Right lobe of liver (tissue), 6 donors: ENCODE measurements at regions not wholly inside any gene's neighbourhood (a gene's known extent, or its start where the extent isn't known, plus 50 kb on each side); places are given as distances from the start of the nearest gene placed in this dataset.

ENCODE experiments used
- ATAC-seq, 4 donors: fragments of 200-7000 bp; cut with Tn5 transposase; one replicate each; pipeline ENCODE4 v1.9.1; 2020; ENCODE audit warnings: mild to moderate bottlenecking in 4 of 4, moderate library complexity in 4 of 4
- DNase-seq, 3 donors: peaks; one replicate each; pipeline ENCODE4 v3.0.0-alpha.2; 2020
- H3K27ac ChIP-seq, 3 donors: fragments of 200-600 bp; one replicate each; pipeline ENCODE4 v1.8.0; 2022
- H3K27me3 ChIP-seq, 2 donors: fragments of 200-600 bp; one replicate each; pipeline ENCODE4 v1.8.0; 2022
- H3K36me3 ChIP-seq, 4 donors: fragments of 200-600 bp; sonication (generic) in 1 of 4; one replicate each; pipeline versions ENCODE4 v1.5.1 to v1.8.0; 2017 to 2022; ENCODE audit warnings: control low read depth in 1 of 4
- H3K4me1 ChIP-seq, 4 donors: fragments of 200-600 bp; sonication (generic) in 1 of 4; one replicate each; pipeline versions ENCODE4 v1.5.1 to v1.8.0; 2017 to 2022; ENCODE audit warnings: control low read depth in 1 of 4
- H3K4me3 ChIP-seq, 3 donors: fragments of 200-600 bp; one replicate each; pipeline ENCODE4 v1.8.0; 2022
- H3K9me3 ChIP-seq, 4 donors: fragments of 200-600 bp; sonication (generic) in 1 of 4; one replicate each; pipeline versions ENCODE4 v1.5.1 to v1.8.0; 2017 to 2022; ENCODE audit warnings: control low read depth in 1 of 4
- POLR2A ChIP-seq: fragments of 450-650 bp; IDR thresholded peaks from one replicate; pipeline ENCODE4 v1.6.1; 2017; ENCODE audit warnings: antibody characterized with exemption, mild to moderate bottlenecking
- WGBS: methylation state at CpG from one replicate; pipeline ENCODE4 v1.1.6; 2018; ENCODE audit warnings: low coverage, low lambda C conversion rate; ENCODE audit not compliant: insufficient coverage; ENCODE audit errors: missing lambda C conversion rate; 5-methylcytosine and 5-hydroxymethylcytosine counted together
- intact Hi-C, 2 donors: fragments of 100-400 bp; cut with DNase I; formaldehyde crosslinking; loops; one replicate each; pipeline versions ENCODE4 v1.11.2 to v1.14.1; 2022
- TF ChIP-seq, protein P1 (sequence below), 4 donors: fragments of 200-600 bp in 3 of 4; fragments of 450-650 bp in 1 of 4; IDR thresholded peaks; one replicate each; pipeline versions ENCODE4 v1.5.1 to v1.8.0; 2016 to 2022; ENCODE audit warnings: antibody characterized with exemption in 4 of 4, mild to moderate bottlenecking in 2 of 4
- donor health status: DM: no; HTN: yes; CAD: no.
- donor health status: DM: no; HTN: no; CAD: no.
- donor health status: DM: no; HTN: no; CAD: no.
- donor health status: DM: no; HTN: yes; CAD: no.
- donor health status: DM: no; HTN: yes; CAD: no.

DNA sequence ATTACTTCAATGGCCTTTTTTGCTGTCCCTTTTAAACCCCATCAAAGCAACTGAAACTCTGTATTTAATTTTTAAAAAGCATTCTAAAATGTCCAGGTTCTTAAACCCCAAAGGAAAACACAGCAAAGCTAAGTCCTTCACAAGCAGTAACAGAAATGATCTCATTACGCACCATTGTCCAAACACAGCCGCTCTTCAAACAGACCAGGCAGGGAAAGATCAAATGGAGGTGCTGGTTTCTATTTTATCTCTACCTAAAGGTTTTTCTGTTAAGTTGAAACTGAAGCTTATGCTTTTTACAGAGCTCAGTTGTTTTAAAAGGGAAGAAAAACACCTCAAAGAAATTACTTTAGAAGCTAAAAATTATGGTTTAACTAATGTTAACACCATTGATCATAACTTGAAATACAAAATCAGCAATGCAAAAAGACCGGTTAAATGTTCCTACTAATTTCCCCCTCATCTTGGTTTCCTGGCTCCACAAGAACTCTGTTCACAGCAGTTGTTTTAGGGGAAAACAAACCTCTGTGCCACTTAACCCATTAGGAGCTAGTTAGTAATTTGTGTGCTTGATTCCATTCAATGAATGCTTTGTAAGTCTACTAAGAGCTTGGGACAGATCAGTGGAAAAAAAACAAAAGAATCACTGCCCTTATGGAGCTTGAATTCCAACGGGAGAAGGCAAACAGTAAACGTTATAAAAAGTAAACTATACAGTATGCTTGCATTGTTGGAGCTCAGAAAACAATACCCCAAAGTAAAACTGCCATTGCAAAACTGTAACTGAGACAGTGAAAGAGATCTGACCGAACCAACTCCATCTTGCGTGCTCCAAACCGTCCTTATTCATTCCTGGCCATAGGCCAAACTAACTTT is 87.4 kb downstream of the CD24 start:
- peak; percentile 53 to 65 (median 63) for ATAC-seq
- WGBS = 56% methylated on average over 8 of the region's 8 CpGs
- H3K4me3 ChIP-seq = no peak overlapping the region
- TF ChIP-seq, protein P1, sequence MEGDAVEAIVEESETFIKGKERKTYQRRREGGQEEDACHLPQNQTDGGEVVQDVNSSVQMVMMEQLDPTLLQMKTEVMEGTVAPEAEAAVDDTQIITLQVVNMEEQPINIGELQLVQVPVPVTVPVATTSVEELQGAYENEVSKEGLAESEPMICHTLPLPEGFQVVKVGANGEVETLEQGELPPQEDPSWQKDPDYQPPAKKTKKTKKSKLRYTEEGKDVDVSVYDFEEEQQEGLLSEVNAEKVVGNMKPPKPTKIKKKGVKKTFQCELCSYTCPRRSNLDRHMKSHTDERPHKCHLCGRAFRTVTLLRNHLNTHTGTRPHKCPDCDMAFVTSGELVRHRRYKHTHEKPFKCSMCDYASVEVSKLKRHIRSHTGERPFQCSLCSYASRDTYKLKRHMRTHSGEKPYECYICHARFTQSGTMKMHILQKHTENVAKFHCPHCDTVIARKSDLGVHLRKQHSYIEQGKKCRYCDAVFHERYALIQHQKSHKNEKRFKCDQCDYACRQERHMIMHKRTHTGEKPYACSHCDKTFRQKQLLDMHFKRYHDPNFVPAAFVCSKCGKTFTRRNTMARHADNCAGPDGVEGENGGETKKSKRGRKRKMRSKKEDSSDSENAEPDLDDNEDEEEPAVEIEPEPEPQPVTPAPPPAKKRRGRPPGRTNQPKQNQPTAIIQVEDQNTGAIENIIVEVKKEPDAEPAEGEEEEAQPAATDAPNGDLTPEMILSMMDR (IDR thresholded peaks at IDR 0.05) = no peak
- TF ChIP-seq POLR2A = no peak
- H3K36me3 ChIP-seq = no peaks in the 10 kb centered on the region
- intact Hi-C loops = no loop called here
- H3K4me1 ChIP-seq = peaks cover 0 to 15% (median 2%) of the 10 kb centered on the region in 4 donors
- H3K27me3 ChIP-seq = no peaks in the 10 kb centered on the region
- DNase-seq = no peak
- H3K27ac ChIP-seq = peak overlapping the region; percentile 14 to 42 (median 39)
- H3K9me3 ChIP-seq = no peaks in the 10 kb centered on the region

DNA sequence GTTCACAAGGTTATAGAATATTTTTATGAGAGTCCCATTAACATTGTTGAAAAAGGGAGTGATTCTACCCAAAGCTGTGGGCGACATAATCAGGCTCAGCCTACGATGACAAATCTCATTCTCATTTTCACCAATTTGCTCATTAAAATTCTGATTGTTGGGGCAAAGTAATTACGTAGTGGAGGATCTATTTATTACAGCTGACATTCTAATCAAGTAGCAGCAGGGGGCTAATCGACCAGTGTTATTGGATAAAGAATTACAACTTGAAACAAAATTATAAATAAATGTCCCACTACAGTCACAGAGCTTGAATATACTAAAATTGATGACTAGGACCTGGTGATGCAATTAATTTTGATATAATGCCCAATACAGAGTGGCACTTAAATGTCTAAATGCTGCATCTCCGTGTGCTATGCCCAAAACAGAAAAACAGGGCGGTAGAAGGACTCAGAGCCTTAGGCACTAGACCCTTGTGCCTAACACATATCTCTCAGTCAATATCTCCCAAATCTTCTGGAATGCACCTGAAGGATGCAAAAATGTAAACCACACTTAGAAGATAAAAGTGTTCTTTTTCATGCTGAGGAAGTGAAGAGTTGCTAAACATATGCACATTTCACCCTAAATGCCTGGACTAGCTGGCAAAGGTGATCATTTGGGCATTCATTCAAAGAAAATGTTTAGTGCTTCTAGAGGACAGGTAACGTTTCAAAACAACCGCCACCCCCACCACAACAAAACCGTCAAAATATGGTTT is 88.3 kb downstream of the CD24 start:
- ATAC-seq = no peak
- no peak for DNase-seq
- intact Hi-C loops = no loop called here
- WGBS = 61% methylated on average over 9 of the region's 9 CpGs
- Histone ChIP-seq H3K27me3 (no peaks in the 10 kb centered on the region), H3K36me3 (no peaks in the 10 kb centered on the region), H3K4me3 (no peak overlapping the region), H3K4me1 (peaks cover 0 to 15% (median 2%) of the 10 kb centered on the region in 4 donors), H3K9me3 (no peaks in the 10 kb centered on the region), H3K27ac (peak overlapping the region; percentile 4 to 42 (median 39))
- TF ChIP-seq, protein P1 (IDR thresholded peaks at IDR 0.05) = no peak
- no peak for TF ChIP-seq POLR2A

DNA sequence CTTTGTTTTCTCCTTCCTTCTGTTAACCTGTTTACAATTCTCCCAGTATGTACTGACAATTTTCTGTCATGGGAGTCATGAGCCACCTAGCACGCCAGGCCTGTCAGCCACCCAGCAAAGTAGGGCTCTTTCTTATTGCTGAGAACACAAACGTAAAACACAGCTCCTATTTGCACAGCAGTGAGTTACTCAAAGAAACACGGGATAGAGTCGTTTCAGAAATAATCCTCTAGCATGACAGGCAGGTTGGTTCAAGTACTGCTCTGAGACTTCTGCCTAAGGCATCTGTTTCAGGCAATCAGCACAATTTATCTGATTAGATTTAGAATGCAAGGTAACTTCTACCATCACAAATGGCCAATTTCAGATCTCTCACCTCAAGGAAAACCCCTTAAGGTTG is 88.8 kb downstream of the CD24 start:
- Histone ChIP-seq H3K9me3 (no peaks in the 10 kb centered on the region), H3K4me3 (no peak overlapping the region), H3K27ac (no peak overlapping the region), H3K36me3 (no peaks in the 10 kb centered on the region), H3K27me3 (no peaks in the 10 kb centered on the region), H3K4me1 (peaks cover 0 to 15% (median 2%) of the 10 kb centered on the region in 4 donors)
- WGBS = 80% methylated on average over 4 of the region's 4 CpGs
- no peak for TF ChIP-seq POLR2A
- TF ChIP-seq, protein P1 (IDR thresholded peaks at IDR 0.05) = no peak
- intact Hi-C loops = no loop called here
- DNase-seq (no peak), ATAC-seq (no peak)

DNA sequence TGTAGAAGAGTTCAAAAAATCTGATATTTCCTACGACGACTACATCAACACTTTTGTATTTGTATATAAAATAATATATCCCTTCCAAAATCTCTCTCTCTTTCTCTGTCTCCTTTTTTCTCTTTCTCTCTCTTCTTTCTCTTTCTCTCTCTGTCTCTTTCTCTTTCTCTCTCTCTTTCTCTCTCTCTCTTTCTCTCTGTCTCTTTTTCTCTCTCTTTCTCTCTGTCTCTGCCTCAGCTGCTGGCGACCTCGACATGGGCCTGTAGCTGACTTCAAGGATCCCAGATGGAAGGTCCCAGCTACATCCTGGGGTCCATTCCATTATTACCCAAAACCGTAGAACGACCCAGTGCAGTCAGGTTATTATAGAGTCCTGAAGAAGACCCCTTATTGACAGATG is 90.0 kb downstream of the CD24 start:
- TF ChIP-seq, protein P1 (IDR thresholded peaks at IDR 0.05) = no peak
- TF ChIP-seq POLR2A = no peak
- ATAC-seq (no peak), DNase-seq (no peak)
- WGBS = 92% methylated on average over 6 of the region's 6 CpGs
- peaks cover 0 to 15% (median 2%) of the 10 kb centered on the region in 4 donors for H3K4me1 ChIP-seq
- intact Hi-C loops = no loop called here
- H3K4me3 ChIP-seq = no peak overlapping the region
- H3K9me3 ChIP-seq = no peaks in the 10 kb centered on the region
- no peaks in the 10 kb centered on the region for H3K27me3 ChIP-seq
- H3K27ac ChIP-seq = no peak overlapping the region
- no peaks in the 10 kb centered on the region for H3K36me3 ChIP-seq
